ENCODE measurements at regions not wholly inside any gene's neighbourhood (a gene's known extent, or its start where the extent isn't known, plus 50 kb on each side); places are given as distances from the start of the nearest gene placed in this dataset.

- peaks cover 24% of the 10 kb centered on the region for H3K4me1 ChIP-seq (ENCODE audit: control insufficient read depth, insufficient read depth, low read length)
- no peaks in the 10 kb centered on the region for H3K9me3 ChIP-seq (ENCODE audit: control insufficient read depth, insufficient read depth, low read length)
- H3K4me3 ChIP-seq (ENCODE audit: low read depth, low read length), result no peak overlapping the region
- no peaks in the 10 kb centered on the region for H3K36me3 ChIP-seq (ENCODE audit: control insufficient read depth, insufficient read depth, low read length)
- no peak overlapping the region for H3K9ac ChIP-seq (ENCODE audit: low read depth, low read length)
- H3K27me3 ChIP-seq (ENCODE audit: control insufficient read depth, insufficient read depth, low read length), result no peaks in the 10 kb centered on the region
These were observed 191.9 kb upstream of the FN1 start for GRCh38 chr2:215627771-215628170.

- Histone ChIP-seq H3K9me3 (ENCODE audit: control insufficient read depth, insufficient read depth, low read length) (no peaks in the 10 kb centered on the region), H3K4me3 (ENCODE audit: low read depth, low read length) (no peak overlapping the region), H3K9ac (ENCODE audit: low read depth, low read length) (no peak overlapping the region), H3K36me3 (ENCODE audit: control insufficient read depth, insufficient read depth, low read length) (no peaks in the 10 kb centered on the region), H3K27me3 (ENCODE audit: control insufficient read depth, insufficient read depth, low read length) (no peaks in the 10 kb centered on the region), H3K4me1 (ENCODE audit: control insufficient read depth, insufficient read depth, low read length) (peaks cover 24% of the 10 kb centered on the region)
These were observed 191.0 kb upstream of the FN1 start for GRCh38 chr2:215626812-215627281.

GRCh38 chr2:215626063-215626462, 190.2 kb upstream of the FN1 start:
- Histone ChIP-seq H3K9ac (ENCODE audit: low read depth, low read length) (no peak overlapping the region), H3K36me3 (ENCODE audit: control insufficient read depth, insufficient read depth, low read length) (no peaks in the 10 kb centered on the region), H3K9me3 (ENCODE audit: control insufficient read depth, insufficient read depth, low read length) (no peaks in the 10 kb centered on the region), H3K4me1 (ENCODE audit: control insufficient read depth, insufficient read depth, low read length) (peaks cover 24% of the 10 kb centered on the region), H3K27me3 (ENCODE audit: control insufficient read depth, insufficient read depth, low read length) (no peaks in the 10 kb centered on the region), H3K4me3 (ENCODE audit: low read depth, low read length) (no peak overlapping the region)

GRCh38 chr2:215625207-215625606, 189.3 kb upstream of the FN1 start:
- Histone ChIP-seq H3K4me3 (ENCODE audit: low read depth, low read length) (no peak overlapping the region), H3K9me3 (ENCODE audit: control insufficient read depth, insufficient read depth, low read length) (no peaks in the 10 kb centered on the region), H3K4me1 (ENCODE audit: control insufficient read depth, insufficient read depth, low read length) (peaks cover 24% of the 10 kb centered on the region), H3K36me3 (ENCODE audit: control insufficient read depth, insufficient read depth, low read length) (no peaks in the 10 kb centered on the region), H3K9ac (ENCODE audit: low read depth, low read length) (no peak overlapping the region), H3K27me3 (ENCODE audit: control insufficient read depth, insufficient read depth, low read length) (no peaks in the 10 kb centered on the region)

- Histone ChIP-seq H3K9me3 (ENCODE audit: control insufficient read depth, insufficient read depth, low read length) (no peaks in the 10 kb centered on the region), H3K9ac (ENCODE audit: low read depth, low read length) (no peak overlapping the region), H3K4me1 (ENCODE audit: control insufficient read depth, insufficient read depth, low read length) (peaks cover 28% of the 10 kb centered on the region), H3K4me3 (ENCODE audit: low read depth, low read length) (no peak overlapping the region), H3K27me3 (ENCODE audit: control insufficient read depth, insufficient read depth, low read length) (no peaks in the 10 kb centered on the region), H3K36me3 (ENCODE audit: control insufficient read depth, insufficient read depth, low read length) (no peaks in the 10 kb centered on the region)
These were observed 188.6 kb upstream of the FN1 start for GRCh38 chr2:215624423-215624829.

- H3K27me3 ChIP-seq (ENCODE audit: control insufficient read depth, insufficient read depth, low read length), result no peaks in the 10 kb centered on the region
- no peaks in the 10 kb centered on the region for H3K9me3 ChIP-seq (ENCODE audit: control insufficient read depth, insufficient read depth, low read length)
- H3K4me1 ChIP-seq (ENCODE audit: control insufficient read depth, insufficient read depth, low read length), result peaks cover 29% of the 10 kb centered on the region
- H3K36me3 ChIP-seq (ENCODE audit: control insufficient read depth, insufficient read depth, low read length), result no peaks in the 10 kb centered on the region
- H3K4me3 ChIP-seq (ENCODE audit: low read depth, low read length), result no peak overlapping the region
- H3K9ac ChIP-seq (ENCODE audit: low read depth, low read length), result no peak overlapping the region
These were observed 187.0 kb upstream of the FN1 start for GRCh38 chr2:215622837-215623236.

- Histone ChIP-seq H3K4me3 (ENCODE audit: low read depth, low read length) (no peak overlapping the region), H3K9ac (ENCODE audit: low read depth, low read length) (no peak overlapping the region), H3K36me3 (ENCODE audit: control insufficient read depth, insufficient read depth, low read length) (no peaks in the 10 kb centered on the region), H3K27me3 (ENCODE audit: control insufficient read depth, insufficient read depth, low read length) (no peaks in the 10 kb centered on the region), H3K4me1 (ENCODE audit: control insufficient read depth, insufficient read depth, low read length) (peaks cover 22% of the 10 kb centered on the region), H3K9me3 (ENCODE audit: control insufficient read depth, insufficient read depth, low read length) (no peaks in the 10 kb centered on the region)
These were observed 185.5 kb upstream of the FN1 start for GRCh38 chr2:215621381-215621780.

- peaks cover 3% of the 10 kb centered on the region for H3K36me3 ChIP-seq (ENCODE audit: control insufficient read depth, insufficient read depth, low read length)
- H3K27me3 ChIP-seq (ENCODE audit: control insufficient read depth, insufficient read depth, low read length), result no peaks in the 10 kb centered on the region
- H3K4me3 ChIP-seq (ENCODE audit: low read depth, low read length), result no peak overlapping the region
- peaks cover 14% of the 10 kb centered on the region for H3K4me1 ChIP-seq (ENCODE audit: control insufficient read depth, insufficient read depth, low read length)
- no peak overlapping the region for H3K9ac ChIP-seq (ENCODE audit: low read depth, low read length)
- peaks cover 5% of the 10 kb centered on the region for H3K9me3 ChIP-seq (ENCODE audit: control insufficient read depth, insufficient read depth, low read length)
These were observed 184.7 kb upstream of the FN1 start for GRCh38 chr2:215620528-215620927.

- no peak overlapping the region for H3K4me3 ChIP-seq (ENCODE audit: low read depth, low read length)
- no peak overlapping the region for H3K9ac ChIP-seq (ENCODE audit: low read depth, low read length)
These were observed 184.1 kb upstream of the FN1 start for GRCh38 chr2:215619989-215620388.

GRCh38 chr2:215619022-215619958, 183.4 kb upstream of the FN1 start:
- Histone ChIP-seq H3K27me3 (ENCODE audit: control insufficient read depth, insufficient read depth, low read length) (no peaks in the 10 kb centered on the region), H3K4me1 (ENCODE audit: control insufficient read depth, insufficient read depth, low read length) (peaks cover 6% of the 10 kb centered on the region), H3K36me3 (ENCODE audit: control insufficient read depth, insufficient read depth, low read length) (peaks cover 5% of the 10 kb centered on the region), H3K9ac (ENCODE audit: low read depth, low read length) (no peak overlapping the region), H3K4me3 (ENCODE audit: low read depth, low read length) (no peak overlapping the region), H3K9me3 (ENCODE audit: control insufficient read depth, insufficient read depth, low read length) (peaks cover 11% of the 10 kb centered on the region)

More at GRCh38 chr2:215619989-215620388, 184.1 kb upstream of the FN1 start:
- Histone ChIP-seq H3K36me3 (ENCODE audit: control insufficient read depth, insufficient read depth, low read length) (peaks cover 5% of the 10 kb centered on the region), H3K9me3 (ENCODE audit: control insufficient read depth, insufficient read depth, low read length) (peaks cover 11% of the 10 kb centered on the region), H3K27me3 (ENCODE audit: control insufficient read depth, insufficient read depth, low read length) (no peaks in the 10 kb centered on the region), H3K4me1 (ENCODE audit: control insufficient read depth, insufficient read depth, low read length) (peaks cover 9% of the 10 kb centered on the region)

- Histone ChIP-seq H3K36me3 (ENCODE audit: control insufficient read depth, insufficient read depth, low read length) (peaks cover 5% of the 10 kb centered on the region), H3K9ac (ENCODE audit: low read depth, low read length) (no peak overlapping the region), H3K27me3 (ENCODE audit: control insufficient read depth, insufficient read depth, low read length) (no peaks in the 10 kb centered on the region), H3K4me3 (ENCODE audit: low read depth, low read length) (no peak overlapping the region), H3K4me1 (ENCODE audit: control insufficient read depth, insufficient read depth, low read length) (peaks cover 9% of the 10 kb centered on the region), H3K9me3 (ENCODE audit: control insufficient read depth, insufficient read depth, low read length) (peaks cover 11% of the 10 kb centered on the region)
These were observed 182.3 kb upstream of the FN1 start for GRCh38 chr2:215618145-215618544.

Data from iPS-15b (cell line).